Neutrophil (primary cell): ENCODE measurements at regions not wholly inside any gene's neighbourhood (a gene's known extent, or its start where the extent isn't known, plus 50 kb on each side); places are given as distances from the start of the nearest gene placed in this dataset.

Experiments used
- H3K27ac ChIP-seq: fragments of 200-600 bp; sonication (generic); 2 replicates; pipeline ENCODE4 v1.5.1; 2016; ENCODE audit warnings: mild to moderate bottlenecking, moderate library complexity
- H3K27me3 ChIP-seq: fragments of 200-600 bp; sonication (generic); 2 replicates; pipeline ENCODE4 v1.6.0; 2016; ENCODE audit warnings: mild to moderate bottlenecking
- H3K36me3 ChIP-seq: fragments of 200-600 bp; sonication (generic); 2 replicates; pipeline ENCODE4 v1.5.1; 2017
- H3K4me1 ChIP-seq, 2 experiments: fragments of 200-600 bp in 1 of 2; sonication (generic) in 1 of 2; 1 replicate in 1 of 2; 2 replicates in 1 of 2; pipeline versions ENCODE4 v1.5.1 to v1.6.1; 2013 to 2016; ENCODE audit warnings: low read depth in 1 of 2, low read length in 1 of 2, mild to moderate bottlenecking in 1 of 2, moderate library complexity in 1 of 2; ENCODE audit not compliant: control insufficient read depth in 1 of 2, insufficient read depth in 1 of 2
- H3K4me3 ChIP-seq, 2 experiments: fragments of 200-600 bp in 1 of 2; sonication (generic) in 1 of 2; 1 replicate in 1 of 2; 2 replicates in 1 of 2; pipeline ENCODE4 v1.5.1; 2013 to 2016; ENCODE audit warnings: low read depth in 1 of 2, low read length in 1 of 2, mild to moderate bottlenecking in 1 of 2, moderate library complexity in 1 of 2
- H3K9me3 ChIP-seq: fragments of 200-600 bp; sonication (generic); 2 replicates; pipeline ENCODE4 v1.5.1; 2016
- CTCF ChIP-seq: fragments of 200-600 bp; sonication (generic); IDR thresholded peaks from 2 replicates; pipeline ENCODE4 v1.5.1; 2016; ENCODE audit warnings: antibody characterized with exemption

- no peaks in the 10 kb centered on the region for H3K27me3 ChIP-seq
- TF ChIP-seq CTCF, result no peak
- H3K27ac ChIP-seq, result no peak overlapping the region
- no peaks in the 10 kb centered on the region for H3K9me3 ChIP-seq
- no peaks in the 10 kb centered on the region for H3K4me1 ChIP-seq
- H3K4me3 ChIP-seq, result no peak overlapping the region
- no peaks in the 10 kb centered on the region for H3K36me3 ChIP-seq
Observed at GRCh38 chr2:37780387-37780676, 108.9 kb upstream of the CDC42EP3 start.

- TF ChIP-seq CTCF, result no peak
- Histone ChIP-seq H3K9me3 (no peaks in the 10 kb centered on the region), H3K4me3 (no peak overlapping the region), H3K4me1 (no peaks in the 10 kb centered on the region), H3K36me3 (no peaks in the 10 kb centered on the region), H3K27me3 (no peaks in the 10 kb centered on the region), H3K27ac (no peak overlapping the region)
Observed at GRCh38 chr2:37781028-37781427, 109.6 kb upstream of the CDC42EP3 start.

- Histone ChIP-seq H3K27me3 (no peaks in the 10 kb centered on the region), H3K4me3 (no peak overlapping the region), H3K4me1 (no peaks in the 10 kb centered on the region), H3K9me3 (no peaks in the 10 kb centered on the region), H3K36me3 (no peaks in the 10 kb centered on the region), H3K27ac (no peak overlapping the region)
- TF ChIP-seq CTCF, result no peak
Observed at GRCh38 chr2:37782155-37782673, 110.8 kb upstream of the CDC42EP3 start.

GRCh38 chr2:37782721-37783371 is 111.4 kb upstream of the CDC42EP3 start:
- Histone ChIP-seq H3K27me3 (no peaks in the 10 kb centered on the region), H3K9me3 (no peaks in the 10 kb centered on the region), H3K27ac (no peak overlapping the region), H3K4me3 (no peak overlapping the region), H3K36me3 (no peaks in the 10 kb centered on the region), H3K4me1 (no peaks in the 10 kb centered on the region)
- TF ChIP-seq CTCF, result no peak

- no peak overlapping the region for H3K27ac ChIP-seq
- H3K36me3 ChIP-seq, result no peaks in the 10 kb centered on the region
- no peak for TF ChIP-seq CTCF
- no peaks in the 10 kb centered on the region for H3K4me1 ChIP-seq
- no peaks in the 10 kb centered on the region for H3K27me3 ChIP-seq
- no peaks in the 10 kb centered on the region for H3K9me3 ChIP-seq
- no peak overlapping the region for H3K4me3 ChIP-seq
Observed at GRCh38 chr2:37783545-37783944, 112.1 kb upstream of the CDC42EP3 start.
